ENCODE measurements at regions not wholly inside any gene's neighbourhood (a gene's known extent, or its start where the extent isn't known, plus 50 kb on each side); places are given as distances from the start of the nearest gene placed in this dataset.

DNA sequence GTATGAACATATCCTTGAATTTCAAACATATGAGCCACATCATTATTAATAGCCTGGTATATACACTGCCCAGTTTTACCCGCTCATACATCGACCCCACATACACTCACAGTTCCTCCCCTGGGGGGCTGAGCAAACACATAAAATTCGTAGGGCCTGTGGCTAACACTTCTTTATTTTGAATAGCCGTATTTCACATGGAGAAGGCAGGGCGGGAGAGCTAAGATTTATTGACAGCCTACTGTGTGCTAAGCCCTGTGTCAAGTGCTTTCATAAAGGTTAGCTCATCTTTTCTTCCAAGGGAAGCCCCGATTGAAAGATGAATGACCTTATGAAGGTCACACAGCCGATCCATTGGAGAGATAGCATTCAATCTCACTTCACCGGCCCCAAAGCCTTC, 134.4 kb downstream of the ENC1 start:
- TF ChIP-seq CBX3 (IDR thresholded peaks at IDR 0.05; ENCODE audit: borderline replicate concordance, low read depth) = no peak
- TF ChIP-seq, protein P1, sequence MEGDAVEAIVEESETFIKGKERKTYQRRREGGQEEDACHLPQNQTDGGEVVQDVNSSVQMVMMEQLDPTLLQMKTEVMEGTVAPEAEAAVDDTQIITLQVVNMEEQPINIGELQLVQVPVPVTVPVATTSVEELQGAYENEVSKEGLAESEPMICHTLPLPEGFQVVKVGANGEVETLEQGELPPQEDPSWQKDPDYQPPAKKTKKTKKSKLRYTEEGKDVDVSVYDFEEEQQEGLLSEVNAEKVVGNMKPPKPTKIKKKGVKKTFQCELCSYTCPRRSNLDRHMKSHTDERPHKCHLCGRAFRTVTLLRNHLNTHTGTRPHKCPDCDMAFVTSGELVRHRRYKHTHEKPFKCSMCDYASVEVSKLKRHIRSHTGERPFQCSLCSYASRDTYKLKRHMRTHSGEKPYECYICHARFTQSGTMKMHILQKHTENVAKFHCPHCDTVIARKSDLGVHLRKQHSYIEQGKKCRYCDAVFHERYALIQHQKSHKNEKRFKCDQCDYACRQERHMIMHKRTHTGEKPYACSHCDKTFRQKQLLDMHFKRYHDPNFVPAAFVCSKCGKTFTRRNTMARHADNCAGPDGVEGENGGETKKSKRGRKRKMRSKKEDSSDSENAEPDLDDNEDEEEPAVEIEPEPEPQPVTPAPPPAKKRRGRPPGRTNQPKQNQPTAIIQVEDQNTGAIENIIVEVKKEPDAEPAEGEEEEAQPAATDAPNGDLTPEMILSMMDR (IDR thresholded peaks at IDR 0.05 in 2 of 3, conservative IDR thresholded peaks at IDR 0.05 in 1 of 3; ENCODE audit: control insufficient read depth in 2 of 3, extremely low read depth in 1 of 3, insufficient read depth in 1 of 3, low read depth in 3 of 3, low read length in 3 of 3) = no peak
- TF ChIP-seq TCF12 (IDR thresholded peaks at IDR 0.05; ENCODE audit: low read depth, low read length) = no peak
- TF ChIP-seq HDAC6 (IDR thresholded peaks at IDR 0.05; ENCODE audit: unreplicated experiment) = no peak
- no peak for TF ChIP-seq ZNF24 (IDR thresholded peaks at IDR 0.05)
- TF ChIP-seq TCF3 (IDR thresholded peaks at IDR 0.05; ENCODE audit: borderline replicate concordance, insufficient read depth, low read depth, low read length) = no peak
- no peak for TF ChIP-seq RAD51 (IDR thresholded peaks at IDR 0.05)
- no peak for TF ChIP-seq EZH2 (IDR thresholded peaks at IDR 0.05; ENCODE audit: borderline replicate concordance, control insufficient read depth, low read depth, low read length)
